Fibroblast of lung (primary cell): ENCODE measurements at regions not wholly inside any gene's neighbourhood (a gene's known extent, or its start where the extent isn't known, plus 50 kb on each side); places are given as distances from the start of the nearest gene placed in this dataset.

Source experiments
- CTCF ChIP-seq, 2 donors: IDR thresholded peaks in 1 of 2; conservative IDR thresholded peaks in 1 of 2; 1 replicate in 1 of 2; 2 replicates in 1 of 2; pipeline ENCODE4 v1.5.1; 2011 to 2012; ENCODE audit warnings: low read length in 2 of 2, control low read depth in 1 of 2, inconsistent platforms in 1 of 2, low read depth in 1 of 2, mild to moderate bottlenecking in 1 of 2
- EZH2 ChIP-seq: IDR thresholded peaks from 2 replicates; pipeline ENCODE4 v1.5.1; 2012; ENCODE audit warnings: low read length, control low read depth, mild to moderate bottlenecking; ENCODE audit errors: missing control alignments

- TF ChIP-seq CTCF (conservative IDR thresholded peaks at IDR 0.05 in 1 of 2, IDR thresholded peaks at IDR 0.05 in 1 of 2; ENCODE audit: low read depth in 1 of 2, low read length in 2 of 2) (no peak), EZH2 (no peak)
These were observed 144.2 kb downstream of the TTC32 start for GRCh38 chr2:19757586-19757985.
